ENCODE measurements at regions not wholly inside any gene's neighbourhood (a gene's known extent, or its start where the extent isn't known, plus 50 kb on each side); places are given as distances from the start of the nearest gene placed in this dataset.

GRCh38 chr17:5759501-5759925 is 175.2 kb upstream of the NLRP1 start:
- TF ChIP-seq CTCF (IDR thresholded peaks at IDR 0.05) (no peak), POLR2A (IDR thresholded peaks at IDR 0.05) (no peak)

All from Peyer's patch (tissue), 4 donors.